Smooth muscle cell (in vitro differentiated cells): ENCODE measurements at regions not wholly inside any gene's neighbourhood (a gene's known extent, or its start where the extent isn't known, plus 50 kb on each side); places are given as distances from the start of the nearest gene placed in this dataset.

Experiments
- DNase-seq: peaks from one replicate; lab custom pipeline; 2025; ENCODE audit not compliant: unreplicated experiment; lab: John Stamatoyannopoulos, UW
- H2AFZ ChIP-seq: fragments of 200-600 bp; sonication (generic); 2 replicates; pipeline ENCODE4 v1.6.0; 2016; ENCODE audit warnings: antibody characterized with exemption, low read depth, mild to moderate bottlenecking
- H3F3A ChIP-seq: fragments of 200-600 bp; sonication (generic); 2 replicates; pipeline ENCODE4 v1.6.0; 2017; ENCODE audit warnings: antibody characterized with exemption, low read depth
- H3K27ac ChIP-seq: fragments of 200-600 bp; sonication (generic); 2 replicates; pipeline ENCODE4 v1.5.1; 2016; ENCODE audit warnings: low read depth, mild to moderate bottlenecking
- H3K27me3 ChIP-seq: fragments of 200-600 bp; sonication (generic); 2 replicates; pipeline ENCODE4 v1.6.1; 2016; ENCODE audit warnings: low read depth, mild to moderate bottlenecking
- H3K36me3 ChIP-seq: fragments of 200-600 bp; sonication (generic); 2 replicates; pipeline ENCODE4 v1.5.1; 2016; ENCODE audit warnings: low read depth
- H3K4me1 ChIP-seq: fragments of 200-600 bp; sonication (generic); 2 replicates; pipeline ENCODE4 v1.5.1; 2016; ENCODE audit warnings: low read depth
- H3K4me2 ChIP-seq: fragments of 200-600 bp; sonication (generic); 2 replicates; pipeline ENCODE4 v1.6.0; 2016; ENCODE audit warnings: mild to moderate bottlenecking
- H3K4me3 ChIP-seq: fragments of 200-600 bp; sonication (generic); 2 replicates; pipeline ENCODE4 v1.5.1; 2016; ENCODE audit warnings: mild to moderate bottlenecking
- H3K79me2 ChIP-seq: fragments of 200-600 bp; sonication (generic); 2 replicates; pipeline ENCODE4 v1.6.0; 2016; ENCODE audit warnings: low read depth, mild to moderate bottlenecking
- H3K9ac ChIP-seq: fragments of 200-600 bp; sonication (generic); 2 replicates; pipeline ENCODE4 v1.6.0; 2016; ENCODE audit warnings: low read depth
- H3K9me3 ChIP-seq: fragments of 200-600 bp; sonication (generic); replicated peaks from 2 replicates; pipeline ENCODE4 v1.5.1; 2016; ENCODE audit warnings: low read depth
- H4K20me1 ChIP-seq: fragments of 200-600 bp; sonication (generic); 2 replicates; pipeline ENCODE4 v1.6.0; 2016; ENCODE audit warnings: low read depth
- CTCF ChIP-seq: fragments of 200-600 bp; sonication (generic); IDR thresholded peaks from 2 replicates; pipeline ENCODE4 v1.5.1; 2017; ENCODE audit warnings: borderline replicate concordance, mild to moderate bottlenecking, antibody characterized with exemption; ENCODE audit not compliant: insufficient read depth, poor library complexity, severe bottlenecking
- whole genome bisulfite sequencing: methylation state at CpG from one replicate; pipeline ENCODE4 v1.1.7; 2016; ENCODE audit warnings: low lambda C conversion rate; 5-methylcytosine and 5-hydroxymethylcytosine counted together

GRCh38 chr6:24057030-24057429 is 69.0 kb upstream of the NRSN1 start:
- H3K36me3 ChIP-seq: no peaks in the 10 kb centered on the region
- no peak overlapping the region for H3K4me2 ChIP-seq
- no peaks in the 10 kb centered on the region for H3K79me2 ChIP-seq
- DNase-seq: no peak
- no peaks in the 10 kb centered on the region for H3F3A ChIP-seq
- 93% methylated on average over 3 of the region's 3 CpGs for WGBS
- no peaks in the 10 kb centered on the region for H3K4me1 ChIP-seq
- H3K27me3 ChIP-seq: peaks cover 34% of the 10 kb centered on the region
- no peaks in the 10 kb centered on the region for H4K20me1 ChIP-seq
- H3K4me3 ChIP-seq: no peak overlapping the region
- no peak overlapping the region for H2AFZ ChIP-seq
- H3K9ac ChIP-seq: no peak overlapping the region
- H3K27ac ChIP-seq: no peak overlapping the region
- no peak for TF ChIP-seq CTCF
- H3K9me3 ChIP-seq: no peaks in the 10 kb centered on the region

GRCh38 chr6:24060982-24061754 is 64.8 kb upstream of the NRSN1 start:
- no peaks in the 10 kb centered on the region for H3K36me3 ChIP-seq
- no peak overlapping the region for H3K27ac ChIP-seq
- TF ChIP-seq CTCF: no peak
- DNase-seq: no peak
- no peak overlapping the region for H3K9ac ChIP-seq
- no peak overlapping the region for H2AFZ ChIP-seq
- H3K4me1 ChIP-seq: no peaks in the 10 kb centered on the region
- H3K9me3 ChIP-seq: no peaks in the 10 kb centered on the region
- no peak overlapping the region for H3K4me2 ChIP-seq
- no peak overlapping the region for H3K4me3 ChIP-seq
- no peaks in the 10 kb centered on the region for H4K20me1 ChIP-seq
- no peaks in the 10 kb centered on the region for H3F3A ChIP-seq
- H3K27me3 ChIP-seq: peaks cover 28% of the 10 kb centered on the region
- H3K79me2 ChIP-seq: no peaks in the 10 kb centered on the region
- WGBS: 76% methylated on average over 2 of the region's 2 CpGs

- H2AFZ ChIP-seq: no peak overlapping the region
- no peak overlapping the region for H3K4me2 ChIP-seq
- H3K4me3 ChIP-seq: no peak overlapping the region
- H3F3A ChIP-seq: no peaks in the 10 kb centered on the region
- H3K9me3 ChIP-seq: no peaks in the 10 kb centered on the region
- peak; percentile 54 for TF ChIP-seq CTCF
- no peak overlapping the region for H3K27ac ChIP-seq
- 25% methylated on average over 1 of the region's 1 CpG for WGBS
- H3K9ac ChIP-seq: no peak overlapping the region
- DNase-seq: no peak
- no peaks in the 10 kb centered on the region for H3K4me1 ChIP-seq
- H3K79me2 ChIP-seq: no peaks in the 10 kb centered on the region
- no peaks in the 10 kb centered on the region for H4K20me1 ChIP-seq
- peaks cover 21% of the 10 kb centered on the region for H3K27me3 ChIP-seq
- H3K36me3 ChIP-seq: no peaks in the 10 kb centered on the region
Measured at GRCh38 chr6:24064106-24064505, 61.9 kb upstream of the NRSN1 start.

GRCh38 chr6:24064832-24065231 is 61.2 kb upstream of the NRSN1 start:
- no peak for DNase-seq
- Histone ChIP-seq H3K27me3 (peaks cover 18% of the 10 kb centered on the region), H3F3A (no peaks in the 10 kb centered on the region), H3K9ac (no peak overlapping the region), H3K4me1 (no peaks in the 10 kb centered on the region), H4K20me1 (no peaks in the 10 kb centered on the region), H3K4me3 (no peak overlapping the region), H2AFZ (no peak overlapping the region), H3K4me2 (no peak overlapping the region), H3K27ac (no peak overlapping the region), H3K36me3 (no peaks in the 10 kb centered on the region), H3K9me3 (no peaks in the 10 kb centered on the region), H3K79me2 (no peaks in the 10 kb centered on the region)
- WGBS: 79% methylated on average over 1 of the region's 1 CpG
- no peak for TF ChIP-seq CTCF
